ENCODE measurements at regions not wholly inside any gene's neighbourhood (a gene's known extent, or its start where the extent isn't known, plus 50 kb on each side); places are given as distances from the start of the nearest gene placed in this dataset.

- Mint-ChIP-seq H3K9me3 (ENCODE audit: unreplicated experiment) (no peaks in the 10 kb centered on the region), H3K27ac (ENCODE audit: unreplicated experiment) (no peak overlapping the region), H3K4me1 (ENCODE audit: unreplicated experiment) (peaks cover 11% of the 10 kb centered on the region), H3K36me3 (ENCODE audit: unreplicated experiment) (no peaks in the 10 kb centered on the region), H3K4me3 (ENCODE audit: unreplicated experiment) (no peak overlapping the region), H3K27me3 (ENCODE audit: unreplicated experiment) (peaks cover 10% of the 10 kb centered on the region)
- no peak for DNase-seq (ENCODE audit: extremely low spot score, unreplicated experiment)
- no peak for TF ChIP-seq CTCF (IDR thresholded peaks at IDR 0.05)
Observed at GRCh38 chr21:15645830-15646229, 84.0 kb upstream of the USP25 start.

- Mint-ChIP-seq H3K36me3 (ENCODE audit: unreplicated experiment) (no peaks in the 10 kb centered on the region), H3K4me3 (ENCODE audit: unreplicated experiment) (no peak overlapping the region), H3K27ac (ENCODE audit: unreplicated experiment) (no peak overlapping the region), H3K4me1 (ENCODE audit: unreplicated experiment) (no peaks in the 10 kb centered on the region), H3K9me3 (ENCODE audit: unreplicated experiment) (no peaks in the 10 kb centered on the region), H3K27me3 (ENCODE audit: unreplicated experiment) (peaks cover 19% of the 10 kb centered on the region)
- TF ChIP-seq CTCF (IDR thresholded peaks at IDR 0.05) = no peak
- DNase-seq (ENCODE audit: extremely low spot score, unreplicated experiment) = no peak
Observed at GRCh38 chr21:15650735-15651134, 79.0 kb upstream of the USP25 start.

GRCh38 chr21:15651172-15651571 is 78.6 kb upstream of the USP25 start:
- no peak overlapping the region for H3K4me3 Mint-ChIP-seq (ENCODE audit: unreplicated experiment)
- H3K27me3 Mint-ChIP-seq (ENCODE audit: unreplicated experiment) = peaks cover 19% of the 10 kb centered on the region
- H3K27ac Mint-ChIP-seq (ENCODE audit: unreplicated experiment) = no peak overlapping the region
- no peak for DNase-seq (ENCODE audit: extremely low spot score, unreplicated experiment)
- TF ChIP-seq CTCF (IDR thresholded peaks at IDR 0.05) = no peak
- H3K36me3 Mint-ChIP-seq (ENCODE audit: unreplicated experiment) = no peaks in the 10 kb centered on the region
- H3K9me3 Mint-ChIP-seq (ENCODE audit: unreplicated experiment) = no peaks in the 10 kb centered on the region
- no peaks in the 10 kb centered on the region for H3K4me1 Mint-ChIP-seq (ENCODE audit: unreplicated experiment)

GRCh38 chr21:15653710-15654109 is 76.1 kb upstream of the USP25 start:
- no peak overlapping the region for H3K4me3 Mint-ChIP-seq (ENCODE audit: unreplicated experiment)
- H3K9me3 Mint-ChIP-seq (ENCODE audit: unreplicated experiment) = no peaks in the 10 kb centered on the region
- H3K4me1 Mint-ChIP-seq (ENCODE audit: unreplicated experiment) = no peaks in the 10 kb centered on the region
- H3K36me3 Mint-ChIP-seq (ENCODE audit: unreplicated experiment) = no peaks in the 10 kb centered on the region
- DNase-seq (ENCODE audit: extremely low spot score, unreplicated experiment) = no peak
- no peak overlapping the region for H3K27ac Mint-ChIP-seq (ENCODE audit: unreplicated experiment)
- TF ChIP-seq CTCF (IDR thresholded peaks at IDR 0.05) = no peak
- peaks cover 16% of the 10 kb centered on the region for H3K27me3 Mint-ChIP-seq (ENCODE audit: unreplicated experiment)

- Mint-ChIP-seq H3K4me1 (ENCODE audit: unreplicated experiment) (no peaks in the 10 kb centered on the region), H3K27ac (ENCODE audit: unreplicated experiment) (no peak overlapping the region), H3K36me3 (ENCODE audit: unreplicated experiment) (no peaks in the 10 kb centered on the region), H3K4me3 (ENCODE audit: unreplicated experiment) (no peak overlapping the region), H3K9me3 (ENCODE audit: unreplicated experiment) (no peaks in the 10 kb centered on the region), H3K27me3 (ENCODE audit: unreplicated experiment) (peaks cover 13% of the 10 kb centered on the region)
- DNase-seq (ENCODE audit: extremely low spot score, unreplicated experiment) = no peak
- TF ChIP-seq CTCF (IDR thresholded peaks at IDR 0.05) = no peak
Observed at GRCh38 chr21:15654171-15654570, 75.6 kb upstream of the USP25 start.
